GM21390 (cell line): ENCODE measurements at regions not wholly inside any gene's neighbourhood (a gene's known extent, or its start where the extent isn't known, plus 50 kb on each side); places are given as distances from the start of the nearest gene placed in this dataset.
"Not testable (repeated sequence)": the region's sequence is repeated elsewhere in the genome, so short reads cannot be mapped to it uniquely, and the experiment has no call there.

ENCODE experiments used
- ATAC-seq: cut with Tn5 transposase; IDR thresholded peaks from one replicate; pipeline ENCODE4 v1.9.1; 2021; ENCODE audit not compliant: unreplicated experiment

DNA sequence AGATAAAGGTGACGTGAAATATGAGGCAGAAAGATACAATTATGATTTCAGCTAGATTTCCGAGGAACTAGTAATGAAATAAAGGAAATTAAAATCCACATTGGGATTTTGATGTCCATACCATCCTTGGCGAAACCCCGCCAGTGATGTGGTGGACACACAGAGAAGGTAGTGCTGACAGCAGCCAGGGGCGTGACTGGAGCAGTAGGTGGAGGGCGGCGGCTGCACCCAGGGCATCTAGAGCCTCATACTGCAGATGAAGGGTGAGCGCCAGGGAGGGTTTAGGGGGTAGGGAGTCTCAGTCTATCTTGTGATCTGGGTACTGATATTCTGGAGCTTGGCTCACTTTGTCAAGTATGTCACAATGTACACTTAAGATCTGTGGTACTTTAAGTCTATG, 855.5 kb upstream of the POM121L12 start:
- ATAC-seq: no peak

DNA sequence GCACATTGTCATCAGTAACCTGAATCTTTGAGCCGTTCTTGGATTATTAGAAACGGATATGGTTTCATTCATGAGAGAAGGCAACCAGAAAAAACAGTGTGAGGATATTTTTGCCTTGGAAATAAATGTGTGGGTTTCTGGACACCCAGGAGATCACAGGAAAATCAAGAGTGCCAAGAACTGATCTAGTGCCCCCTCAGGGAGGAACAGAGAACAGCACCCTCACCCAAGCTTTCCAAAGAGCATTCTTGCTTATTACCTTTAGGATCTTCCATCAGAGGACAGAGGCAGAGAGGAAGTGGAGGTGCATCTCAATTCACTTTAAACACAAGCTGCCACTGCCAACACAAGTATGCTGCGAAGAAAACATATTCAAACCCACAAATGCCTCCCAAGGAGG, 851.5 kb upstream of the COBL start:
- no peak for ATAC-seq

- no peak for ATAC-seq
Observed at GRCh38 chr7:52163311-52163710, 846.7 kb upstream of the COBL start.

DNA sequence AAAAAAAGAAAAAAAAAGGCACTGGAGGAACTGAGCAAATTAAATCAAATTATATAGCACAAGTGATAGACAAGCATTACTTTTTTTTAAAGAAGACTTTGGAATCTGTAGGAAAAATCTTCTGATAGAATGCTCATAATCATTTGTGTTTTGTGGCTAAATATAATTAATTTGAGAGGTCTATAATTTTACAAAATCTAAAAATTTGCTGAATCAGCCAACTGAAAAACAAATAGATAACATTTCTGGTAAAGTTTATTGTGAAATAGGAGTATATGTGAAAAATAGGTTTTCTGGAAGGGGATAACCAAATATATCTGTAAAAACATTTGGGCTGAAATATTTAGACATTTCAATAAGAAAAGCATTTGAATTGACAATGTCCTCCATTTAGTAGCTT, 844.9 kb upstream of the COBL start:
- no peak for ATAC-seq

DNA sequence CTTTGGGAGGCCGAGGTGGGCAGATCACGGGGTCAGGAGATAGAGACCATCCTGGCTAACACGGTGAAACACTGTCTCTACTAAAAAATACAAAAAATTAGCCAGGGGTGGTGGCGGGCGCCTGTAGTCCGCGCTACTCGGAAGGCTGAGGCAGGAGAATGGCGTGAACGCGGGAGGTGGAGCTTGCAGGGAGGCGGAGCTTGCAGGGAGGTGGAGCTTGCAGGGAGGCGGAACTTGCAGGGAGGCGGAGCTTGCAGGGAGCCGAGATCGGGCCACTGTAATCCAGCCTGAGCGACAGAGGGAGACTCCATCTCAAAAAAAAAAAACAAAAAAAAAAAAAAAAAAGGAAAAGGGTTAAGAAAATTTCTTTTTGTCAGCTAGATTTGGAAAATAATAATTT, 842.8 kb upstream of the COBL start:
- ATAC-seq: not testable (repeated sequence)

- no peak for ATAC-seq
Observed at GRCh38 chr7:52154382-52154781, 837.8 kb upstream of the COBL start.

DNA sequence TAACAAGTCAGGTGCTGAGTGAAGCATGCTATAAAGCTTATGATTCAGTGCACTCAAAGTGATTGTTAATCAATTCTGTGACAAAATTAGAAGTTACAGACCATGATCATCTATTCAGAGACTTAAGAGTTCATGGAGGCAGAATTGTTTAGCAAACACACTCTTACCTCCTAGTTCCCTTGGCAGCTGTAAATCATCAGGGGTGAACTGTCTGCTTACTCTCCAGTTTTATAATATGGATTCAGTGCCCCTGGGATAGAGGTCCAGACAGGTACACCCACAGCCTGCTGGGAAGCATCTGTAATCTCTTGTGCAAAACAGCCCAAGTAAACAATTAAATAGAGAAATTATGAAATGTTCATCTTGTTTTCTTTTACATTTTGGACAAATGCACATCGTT, 835.0 kb upstream of the COBL start:
- ATAC-seq: no peak

GRCh38 chr7:52150952-52151351, 834.3 kb upstream of the COBL start:
- ATAC-seq: no peak

GRCh38 chr7:52146871-52147634, 830.4 kb upstream of the COBL start:
- ATAC-seq: no peak

DNA sequence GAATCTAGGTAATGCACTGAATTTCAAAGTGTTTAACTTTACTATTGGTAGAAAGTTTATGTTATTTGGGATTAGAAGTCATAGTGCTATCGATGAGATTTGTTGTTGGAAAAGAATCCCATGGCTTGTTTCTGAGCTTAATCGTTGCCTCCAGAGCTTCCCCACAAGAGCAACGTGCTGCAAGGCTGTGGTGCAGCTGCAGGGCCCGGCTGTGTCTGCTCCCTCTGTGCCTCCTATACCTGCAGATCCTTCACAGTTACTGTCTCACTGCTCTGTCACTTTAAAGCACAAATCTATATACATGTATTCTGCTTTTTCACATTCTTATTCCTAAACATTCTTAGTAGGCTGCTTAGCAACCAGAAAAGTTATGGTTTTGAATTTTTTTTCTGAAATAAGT, 826.6 kb upstream of the COBL start:
- no peak for ATAC-seq

GRCh38 chr7:52140851-52141250, 824.2 kb upstream of the COBL start:
- no peak for ATAC-seq

DNA sequence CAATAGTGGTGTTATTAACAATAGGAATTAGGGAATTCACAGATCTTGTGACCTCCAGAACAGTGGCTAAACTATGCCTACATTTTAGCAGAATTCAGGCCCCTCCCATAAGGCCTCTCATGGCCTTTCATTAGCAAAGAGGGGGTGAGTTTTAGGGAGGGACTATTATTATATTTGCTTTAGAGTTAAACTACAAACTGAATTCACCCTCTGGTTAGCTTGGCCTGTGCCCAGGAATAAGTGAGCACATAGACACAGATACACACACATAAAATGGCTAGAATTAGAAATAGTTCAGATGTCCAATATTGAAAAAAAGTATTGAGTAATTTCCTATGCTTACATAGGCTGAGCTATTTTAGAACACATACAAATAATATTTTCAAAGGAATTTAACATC, 818.8 kb upstream of the COBL start:
- no peak for ATAC-seq

DNA sequence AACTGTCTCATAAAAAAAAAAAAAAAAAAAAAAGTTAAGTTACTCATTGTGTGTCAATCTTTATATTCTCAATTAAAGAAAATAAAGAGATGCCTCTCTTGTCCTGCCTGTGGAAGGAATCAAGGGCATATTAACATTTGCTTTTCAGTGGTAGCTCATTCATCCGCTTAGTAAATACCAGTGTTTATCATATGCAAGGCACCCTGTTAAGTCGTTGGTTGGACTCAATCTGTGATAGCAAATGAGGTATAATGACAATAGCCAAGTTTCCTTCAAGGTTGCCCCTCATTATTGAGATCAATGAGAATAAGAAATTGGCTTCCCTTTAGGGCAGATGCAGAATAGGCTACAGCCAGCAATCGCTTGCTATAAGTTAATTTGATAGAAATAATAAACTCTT, 812.7 kb upstream of the COBL start:
- ATAC-seq: no peak

GRCh38 chr7:52120912-52121311, 804.3 kb upstream of the COBL start:
- no peak for ATAC-seq

GRCh38 chr7:52119537-52119936, 802.9 kb upstream of the COBL start:
- ATAC-seq: no peak

GRCh38 chr7:52114509-52114908, 797.9 kb upstream of the COBL start:
- ATAC-seq: no peak

- no peak for ATAC-seq
Observed at GRCh38 chr7:52114056-52114455, 797.4 kb upstream of the COBL start.

DNA sequence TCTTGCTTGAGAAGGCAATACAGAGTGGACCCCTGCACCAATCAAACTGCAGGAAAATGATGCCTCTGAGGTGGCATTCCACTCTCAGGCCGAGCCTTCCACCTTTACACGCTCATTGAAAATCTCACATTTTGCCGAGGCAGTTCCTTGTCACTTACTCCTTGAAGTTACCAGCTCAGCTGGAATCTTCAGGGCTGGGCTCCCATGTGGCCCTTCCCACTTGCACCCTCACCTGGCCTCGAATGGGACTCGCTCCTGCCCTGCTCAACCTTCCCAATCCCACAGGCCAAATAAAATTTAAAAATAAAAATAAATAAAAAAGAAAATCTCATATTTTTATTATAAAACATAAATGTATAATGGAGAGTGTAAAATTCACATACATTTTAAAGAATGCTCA, 790.7 kb upstream of the COBL start:
- ATAC-seq: no peak

DNA sequence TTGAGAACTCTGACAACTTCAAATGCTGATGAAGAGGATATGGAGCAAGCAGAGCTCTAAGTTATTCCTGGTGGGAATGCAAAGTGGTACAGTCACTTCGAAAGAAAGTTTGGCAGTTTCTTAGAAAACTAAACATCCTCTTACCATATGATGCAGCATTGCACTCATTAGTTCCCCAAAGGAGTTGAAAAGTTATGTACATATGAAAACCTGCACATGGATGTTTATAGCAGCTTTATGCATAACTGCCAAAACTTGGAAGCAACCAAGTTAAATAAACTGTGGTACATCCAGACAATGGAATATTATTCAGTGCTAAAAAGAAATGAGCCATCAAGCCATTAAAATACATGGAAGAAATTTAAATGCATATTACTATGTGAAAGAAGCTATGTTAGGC, 779.3 kb upstream of the COBL start:
- ATAC-seq: no peak

DNA sequence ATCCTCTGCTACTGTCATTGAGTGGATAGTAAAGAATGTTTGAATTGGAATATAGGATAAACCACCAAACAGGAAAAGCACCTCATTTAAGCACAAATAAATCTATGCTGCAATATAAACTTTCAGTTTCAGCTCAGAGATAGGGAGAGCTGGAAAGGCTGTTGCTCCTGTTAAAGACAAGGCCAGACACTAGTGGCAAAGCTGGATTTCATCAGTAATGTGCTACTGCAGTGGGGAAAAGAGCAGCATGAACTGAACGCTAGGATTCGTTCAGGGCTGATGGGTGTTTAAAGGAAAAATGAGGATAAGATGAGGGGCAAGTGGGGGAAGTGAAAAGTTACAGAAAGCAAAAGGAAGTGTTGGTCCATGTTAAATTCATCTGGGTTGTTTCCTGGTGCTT, 775.4 kb upstream of the COBL start:
- ATAC-seq: no peak

DNA sequence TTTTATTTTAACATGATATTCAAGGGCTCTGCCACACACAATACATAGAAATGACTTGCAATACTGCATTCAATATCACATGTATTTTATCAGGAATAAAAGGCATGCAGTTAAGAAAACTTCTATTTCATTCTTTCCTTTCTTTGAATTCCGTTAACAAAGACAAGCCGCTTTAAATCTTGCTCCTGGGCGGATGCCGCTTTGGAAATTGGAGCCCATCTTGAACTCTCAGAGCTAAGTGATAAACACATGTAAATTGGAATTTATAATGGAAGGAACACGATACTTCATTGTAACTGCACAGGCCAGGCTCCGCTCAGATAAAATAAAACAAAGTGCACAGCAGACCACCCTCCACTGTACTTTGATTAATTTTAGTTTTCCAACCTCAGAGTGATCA, 774.5 kb upstream of the COBL start:
- no peak for ATAC-seq

- ATAC-seq: no peak
Observed at GRCh38 chr7:52088008-52088901, 771.6 kb upstream of the COBL start.
